Loucy (cell line): ENCODE measurements at regions not wholly inside any gene's neighbourhood (a gene's known extent, or its start where the extent isn't known, plus 50 kb on each side); places are given as distances from the start of the nearest gene placed in this dataset.

Source experiments
- CTCF ChIP-seq: fragments of 200-600 bp; sonication (generic); conservative IDR thresholded peaks from 2 replicates; pipeline ENCODE4 v1.5.1; 2014; ENCODE audit warnings: mild to moderate bottlenecking, antibody characterized with exemption, low read length
- EZH2phosphoT487 ChIP-seq: fragments of 200-600 bp; IDR thresholded peaks from 2 replicates; pipeline ENCODE4 v1.6.1; 2018; ENCODE audit warnings: antibody characterized with exemption, mild to moderate bottlenecking, moderate library complexity, borderline replicate concordance

GRCh38 chr20:56974499-56975250, 291.8 kb downstream of the BMP7 start:
- peak; percentile 67 for TF ChIP-seq CTCF
- no peak for TF ChIP-seq EZH2phosphoT487
